Activated CD8-positive, alpha-beta T cell treated with anti-CD3 and anti-CD28 coated beads for 36 hours (primary cell): ENCODE measurements at regions not wholly inside any gene's neighbourhood (a gene's known extent, or its start where the extent isn't known, plus 50 kb on each side); places are given as distances from the start of the nearest gene placed in this dataset.
"Not testable (repeated sequence)": the region's sequence is repeated elsewhere in the genome, so short reads cannot be mapped to it uniquely, and the experiment has no call there.

Source experiments
- ATAC-seq: fragments of 200-7000 bp; cut with Tn5 transposase; one replicate; pipeline ENCODE4 v1.10.0; 2021; ENCODE audit warnings: mild to moderate bottlenecking, moderate library complexity
- CTCF ChIA-PET: fragments of 350-600 bp; sonication (Branson Sonifier 250); formaldehyde crosslinking; loops from one replicate; lab custom pipeline; 2021; ENCODE audit warnings: antibody characterized with exemption; lab: Charles Lee
- POLR2A ChIA-PET: fragments of 350-600 bp; sonication (Branson Sonifier 250); formaldehyde crosslinking; loops from one replicate; lab custom pipeline; 2021; ENCODE audit warnings: antibody characterized with exemption; lab: Charles Lee
- DNase-seq: peaks from one replicate; pipeline ENCODE4 v3.0.0-alpha.2; 2020
- H3K27ac Mint-ChIP-seq: one replicate; pipeline ENCODE4 v1.8.0; 2021; ENCODE audit warnings: mild to moderate bottlenecking, mixed read lengths
- H3K27me3 Mint-ChIP-seq: one replicate; pipeline ENCODE4 v1.8.0; 2021; ENCODE audit warnings: mixed read lengths
- H3K36me3 Mint-ChIP-seq: one replicate; pipeline ENCODE4 v1.8.0; 2021; ENCODE audit warnings: low read depth, mixed read lengths
- H3K4me1 Mint-ChIP-seq: one replicate; pipeline ENCODE4 v1.8.0; 2021; ENCODE audit warnings: low read depth, mixed read lengths
- H3K4me3 Mint-ChIP-seq: one replicate; pipeline ENCODE4 v1.8.0; 2021; ENCODE audit warnings: mild to moderate bottlenecking, moderate library complexity, mixed read lengths
- H3K9me3 Mint-ChIP-seq: one replicate; pipeline ENCODE4 v1.8.0; 2021; ENCODE audit warnings: mixed read lengths
- intact Hi-C: fragments of 100-400 bp; cut with micrococcal nuclease; formaldehyde crosslinking; loops from one replicate; pipeline ENCODE4 v1.10.0; 2022
- TF ChIP-seq, protein P1 (sequence below): fragments of 200-600 bp; IDR thresholded peaks from one replicate; pipeline ENCODE4 v1.8.0; 2022; ENCODE audit warnings: antibody characterized with exemption, mild to moderate bottlenecking

GRCh38 chr2:16053437-16054257 lies 113.3 kb downstream of the MYCN start:
- intact Hi-C loops = no loop called here
- Mint-ChIP-seq H3K27ac (no peak overlapping the region), H3K4me1 (no peaks in the 10 kb centered on the region), H3K27me3 (no peaks in the 10 kb centered on the region), H3K9me3 (no peaks in the 10 kb centered on the region), H3K36me3 (no peaks in the 10 kb centered on the region), H3K4me3 (no peak overlapping the region)
- ChIA-PET CTCF (no interaction called here), POLR2A (no interaction called here)
- TF ChIP-seq, protein P1, sequence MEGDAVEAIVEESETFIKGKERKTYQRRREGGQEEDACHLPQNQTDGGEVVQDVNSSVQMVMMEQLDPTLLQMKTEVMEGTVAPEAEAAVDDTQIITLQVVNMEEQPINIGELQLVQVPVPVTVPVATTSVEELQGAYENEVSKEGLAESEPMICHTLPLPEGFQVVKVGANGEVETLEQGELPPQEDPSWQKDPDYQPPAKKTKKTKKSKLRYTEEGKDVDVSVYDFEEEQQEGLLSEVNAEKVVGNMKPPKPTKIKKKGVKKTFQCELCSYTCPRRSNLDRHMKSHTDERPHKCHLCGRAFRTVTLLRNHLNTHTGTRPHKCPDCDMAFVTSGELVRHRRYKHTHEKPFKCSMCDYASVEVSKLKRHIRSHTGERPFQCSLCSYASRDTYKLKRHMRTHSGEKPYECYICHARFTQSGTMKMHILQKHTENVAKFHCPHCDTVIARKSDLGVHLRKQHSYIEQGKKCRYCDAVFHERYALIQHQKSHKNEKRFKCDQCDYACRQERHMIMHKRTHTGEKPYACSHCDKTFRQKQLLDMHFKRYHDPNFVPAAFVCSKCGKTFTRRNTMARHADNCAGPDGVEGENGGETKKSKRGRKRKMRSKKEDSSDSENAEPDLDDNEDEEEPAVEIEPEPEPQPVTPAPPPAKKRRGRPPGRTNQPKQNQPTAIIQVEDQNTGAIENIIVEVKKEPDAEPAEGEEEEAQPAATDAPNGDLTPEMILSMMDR = no peak
- no peak for DNase-seq
- ATAC-seq = no peak

DNA sequence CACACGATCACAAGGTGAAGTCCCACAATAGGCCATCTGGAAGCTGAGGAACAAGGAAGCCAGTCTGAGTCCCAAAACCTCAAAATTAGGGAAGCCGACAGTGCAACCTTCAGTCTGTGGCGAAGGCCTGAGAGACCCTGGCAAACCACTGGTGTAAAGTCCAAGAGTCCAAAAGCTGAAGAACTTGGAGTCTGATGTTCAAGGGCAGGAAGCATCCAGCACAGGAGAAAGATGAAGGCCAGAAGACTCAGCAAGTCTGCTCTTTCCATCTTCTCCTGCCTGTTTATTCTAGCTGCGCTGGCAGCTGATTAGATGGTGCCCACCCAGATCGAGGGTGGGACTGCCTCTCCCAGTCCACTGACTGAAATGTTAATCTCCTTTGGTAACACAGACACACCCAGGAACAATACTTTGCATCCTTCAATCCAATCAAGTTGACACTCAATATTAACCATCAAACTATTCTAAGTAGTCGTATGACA lies 112.3 kb downstream of the MYCN start:
- H3K9me3 Mint-ChIP-seq, H3K4me3 Mint-ChIP-seq, intact Hi-C loops, H3K4me1 Mint-ChIP-seq, H3K27ac Mint-ChIP-seq, POLR2A ChIA-PET, H3K27me3 Mint-ChIP-seq, CTCF ChIA-PET, H3K36me3 Mint-ChIP-seq, ATAC-seq, DNase-seq: not testable (repeated sequence)

GRCh38 chr2:16051841-16052564 lies 111.7 kb downstream of the MYCN start:
- no peaks in the 10 kb centered on the region for H3K27me3 Mint-ChIP-seq
- H3K27ac Mint-ChIP-seq = no peak overlapping the region
- H3K36me3 Mint-ChIP-seq = no peaks in the 10 kb centered on the region
- H3K4me1 Mint-ChIP-seq = no peaks in the 10 kb centered on the region
- DNase-seq (no peak), ATAC-seq (no peak)
- TF ChIP-seq, protein P1 = no peak
- CTCF ChIA-PET = no interaction called here
- no peaks in the 10 kb centered on the region for H3K9me3 Mint-ChIP-seq
- H3K4me3 Mint-ChIP-seq = no peak overlapping the region
- POLR2A ChIA-PET = no interaction called here
- intact Hi-C loops = no loop called here

- H3K4me1 Mint-ChIP-seq = no peaks in the 10 kb centered on the region
- DNase-seq (no peak), ATAC-seq (no peak)
- intact Hi-C loops = no loop called here
- H3K36me3 Mint-ChIP-seq = no peaks in the 10 kb centered on the region
- H3K9me3 Mint-ChIP-seq = no peaks in the 10 kb centered on the region
- no peak overlapping the region for H3K4me3 Mint-ChIP-seq
- H3K27ac Mint-ChIP-seq = no peak overlapping the region
- TF ChIP-seq, protein P1 = no peak
- CTCF ChIA-PET = no interaction called here
- no peaks in the 10 kb centered on the region for H3K27me3 Mint-ChIP-seq
- POLR2A ChIA-PET = no interaction called here
Observed at GRCh38 chr2:16050908-16051489, 110.6 kb downstream of the MYCN start.

DNA sequence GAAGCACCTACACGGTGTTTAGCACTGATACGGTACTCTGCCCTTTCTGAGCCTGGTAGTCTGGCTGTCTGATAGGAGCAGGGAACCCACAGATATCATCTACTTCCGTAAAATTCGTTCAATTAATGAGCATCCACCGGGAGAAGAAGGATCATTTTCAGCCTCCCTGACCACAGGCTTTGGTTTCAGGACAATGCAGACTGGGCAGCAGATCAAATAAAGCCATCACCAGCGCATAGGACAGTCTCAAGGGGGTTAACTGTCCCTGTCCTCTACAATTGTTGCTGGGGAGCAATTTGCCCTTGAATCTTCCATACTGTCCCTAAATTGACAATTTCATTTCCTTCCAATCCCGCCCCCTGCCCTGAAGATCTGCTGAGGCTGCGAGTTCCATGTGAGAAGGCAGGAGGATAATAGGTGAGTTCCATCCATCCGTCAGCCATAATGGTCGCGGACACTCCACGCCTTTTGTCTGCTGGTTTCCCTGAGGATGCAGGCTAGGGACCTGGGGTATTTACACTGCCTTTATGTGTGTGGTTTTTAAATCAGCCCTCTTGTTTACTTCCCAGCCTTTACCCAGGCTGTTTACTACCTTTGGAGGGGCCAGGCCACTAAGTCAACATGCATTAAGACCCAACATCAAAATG lies 110.0 kb downstream of the MYCN start:
- intact Hi-C loops = no loop called here
- ATAC-seq = no peak
- no peak for DNase-seq
- TF ChIP-seq, protein P1 = no peak
- no peak overlapping the region for H3K27ac Mint-ChIP-seq
- no peaks in the 10 kb centered on the region for H3K36me3 Mint-ChIP-seq
- ChIA-PET CTCF (no interaction called here), POLR2A (no interaction called here)
- H3K4me3 Mint-ChIP-seq = no peak overlapping the region
- no peaks in the 10 kb centered on the region for H3K27me3 Mint-ChIP-seq
- no peaks in the 10 kb centered on the region for H3K4me1 Mint-ChIP-seq
- no peaks in the 10 kb centered on the region for H3K9me3 Mint-ChIP-seq
